DMS53 (cell line): ENCODE measurements at regions not wholly inside any gene's neighbourhood (a gene's known extent, or its start where the extent isn't known, plus 50 kb on each side); places are given as distances from the start of the nearest gene placed in this dataset.
"Not testable (repeated sequence)": the region's sequence is repeated elsewhere in the genome, so short reads cannot be mapped to it uniquely, and the experiment has no call there.

ENCODE experiments used
- DNase-seq: peaks from one replicate; lab custom pipeline; 2025; lab: John Stamatoyannopoulos, UW

- no peak for DNase-seq
These were observed 371.2 kb downstream of the SH2D1A start for GRCh38 chrX:124717537-124717936.

GRCh38 chrX:124719060-124719459, 372.7 kb downstream of the SH2D1A start:
- DNase-seq, result peak; percentile 54

- DNase-seq, result no peak
These were observed 374.2 kb downstream of the SH2D1A start for GRCh38 chrX:124720532-124720931.

GRCh38 chrX:124725502-124725901, 379.1 kb downstream of the SH2D1A start:
- DNase-seq, result no peak

GRCh38 chrX:124726292-124726691, 379.9 kb downstream of the SH2D1A start:
- DNase-seq, result no peak

GRCh38 chrX:124726881-124727280, 380.5 kb downstream of the SH2D1A start:
- DNase-seq, result no peak

GRCh38 chrX:124736553-124737270, 390.3 kb downstream of the SH2D1A start:
- no peak for DNase-seq

GRCh38 chrX:124737771-124738170, 391.4 kb downstream of the SH2D1A start:
- no peak for DNase-seq

- no peak for DNase-seq
These were observed 400.9 kb downstream of the SH2D1A start for GRCh38 chrX:124747295-124747694.

- DNase-seq, result no peak
These were observed 418.0 kb downstream of the SH2D1A start for GRCh38 chrX:124764354-124764753.

GRCh38 chrX:124769166-124769565, 422.8 kb downstream of the SH2D1A start:
- DNase-seq, result no peak

- DNase-seq, result no peak
These were observed 424.9 kb downstream of the SH2D1A start for GRCh38 chrX:124771292-124771691.

GRCh38 chrX:124788253-124788652, 441.9 kb downstream of the SH2D1A start:
- not testable (repeated sequence) for DNase-seq

GRCh38 chrX:124789874-124790273, 443.5 kb downstream of the SH2D1A start:
- not testable (repeated sequence) for DNase-seq

- no peak for DNase-seq
These were observed 445.2 kb downstream of the SH2D1A start for GRCh38 chrX:124791492-124792095.

GRCh38 chrX:124796989-124797388, 450.6 kb downstream of the SH2D1A start:
- no peak for DNase-seq

GRCh38 chrX:124804962-124805361, 458.6 kb downstream of the SH2D1A start:
- DNase-seq, result no peak

GRCh38 chrX:124805486-124805885, 459.1 kb downstream of the SH2D1A start:
- no peak for DNase-seq

- DNase-seq, result no peak
These were observed 467.7 kb downstream of the SH2D1A start for GRCh38 chrX:124814106-124814505.

GRCh38 chrX:124818033-124818432, 471.7 kb downstream of the SH2D1A start:
- no peak for DNase-seq

GRCh38 chrX:124818764-124819163, 472.4 kb downstream of the SH2D1A start:
- DNase-seq, result no peak

GRCh38 chrX:124820738-124821137, 474.4 kb downstream of the SH2D1A start:
- no peak for DNase-seq

- peak; percentile 52 for DNase-seq
These were observed 481.0 kb downstream of the SH2D1A start for GRCh38 chrX:124827258-124827845.
